ENCODE measurements at regions not wholly inside any gene's neighbourhood (a gene's known extent, or its start where the extent isn't known, plus 50 kb on each side); places are given as distances from the start of the nearest gene placed in this dataset.
A peak's percentile ranks its signal among the peaks of the same experiment; 100 is the strongest.

DNA sequence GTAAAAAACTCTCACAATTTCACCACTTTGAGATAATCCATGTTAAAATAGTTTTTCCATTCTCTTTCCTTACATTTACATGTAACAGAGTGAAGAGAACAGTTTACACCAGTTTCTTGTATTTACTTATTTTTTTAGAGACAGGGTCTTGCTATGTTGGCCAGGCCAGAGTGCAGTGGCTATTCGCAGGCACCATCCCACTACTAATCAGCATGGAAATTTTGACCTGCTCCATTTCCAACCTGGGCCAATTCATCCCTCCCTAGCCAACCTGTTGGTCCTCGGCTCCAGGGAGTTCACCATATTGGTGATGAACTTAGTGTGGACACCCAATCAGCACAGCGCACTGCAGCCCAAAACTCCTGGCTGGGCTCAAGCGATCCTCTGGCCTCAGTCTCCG lies 74.1 kb downstream of the LYZL2 start:
- WGBS, 2 donors = 89 to 98% methylated on average over 3 to 5 of the region's 5 CpGs
- no peak overlapping the region for H3K4me3 ChIP-seq
- no peaks in the 10 kb centered on the region for H3K9me3 ChIP-seq
- intact Hi-C loops (cut with DNase I; ENCODE audit: low total_unique reads) = no loop called here
- H3K27me3 ChIP-seq = no peaks in the 10 kb centered on the region
- TF ChIP-seq POLR2A (IDR thresholded peaks at IDR 0.05) = no peak
- TF ChIP-seq, protein P1, sequence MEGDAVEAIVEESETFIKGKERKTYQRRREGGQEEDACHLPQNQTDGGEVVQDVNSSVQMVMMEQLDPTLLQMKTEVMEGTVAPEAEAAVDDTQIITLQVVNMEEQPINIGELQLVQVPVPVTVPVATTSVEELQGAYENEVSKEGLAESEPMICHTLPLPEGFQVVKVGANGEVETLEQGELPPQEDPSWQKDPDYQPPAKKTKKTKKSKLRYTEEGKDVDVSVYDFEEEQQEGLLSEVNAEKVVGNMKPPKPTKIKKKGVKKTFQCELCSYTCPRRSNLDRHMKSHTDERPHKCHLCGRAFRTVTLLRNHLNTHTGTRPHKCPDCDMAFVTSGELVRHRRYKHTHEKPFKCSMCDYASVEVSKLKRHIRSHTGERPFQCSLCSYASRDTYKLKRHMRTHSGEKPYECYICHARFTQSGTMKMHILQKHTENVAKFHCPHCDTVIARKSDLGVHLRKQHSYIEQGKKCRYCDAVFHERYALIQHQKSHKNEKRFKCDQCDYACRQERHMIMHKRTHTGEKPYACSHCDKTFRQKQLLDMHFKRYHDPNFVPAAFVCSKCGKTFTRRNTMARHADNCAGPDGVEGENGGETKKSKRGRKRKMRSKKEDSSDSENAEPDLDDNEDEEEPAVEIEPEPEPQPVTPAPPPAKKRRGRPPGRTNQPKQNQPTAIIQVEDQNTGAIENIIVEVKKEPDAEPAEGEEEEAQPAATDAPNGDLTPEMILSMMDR (IDR thresholded peaks at IDR 0.05) = no peak
- H3K36me3 ChIP-seq (ENCODE audit: low read depth, missing control alignments) = no peaks in the 10 kb centered on the region
- no peak overlapping the region for H3K27ac ChIP-seq
- no peak for DNase-seq
- H3K4me1 ChIP-seq = peaks cover 22% of the 10 kb centered on the region

DNA sequence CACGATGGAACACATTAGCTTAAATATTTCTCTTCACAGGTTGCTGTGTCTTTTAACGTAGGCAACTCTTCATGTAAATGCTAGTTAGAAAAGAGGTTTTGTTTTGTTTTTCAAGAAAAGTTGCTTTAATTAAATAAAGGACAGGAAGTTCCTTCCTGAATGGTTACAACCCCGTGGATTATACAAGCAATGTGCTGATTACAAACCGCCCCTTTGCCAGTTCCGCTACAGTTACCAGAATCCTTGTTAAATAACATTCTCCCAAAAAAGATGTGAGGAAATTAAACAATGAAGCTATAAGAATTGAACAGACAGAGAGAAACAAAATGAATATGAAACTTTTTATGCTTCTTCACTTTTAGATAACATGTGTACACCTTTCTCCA lies 75.1 kb downstream of the LYZL2 start:
- Histone ChIP-seq H3K27ac (peak overlapping the region; percentile 84 to 92), H3K36me3 (ENCODE audit: low read depth, missing control alignments) (no peaks in the 10 kb centered on the region), H3K27me3 (no peaks in the 10 kb centered on the region), H3K4me3 (peak overlapping the region; percentile 9 to 14), H3K4me1 (peaks cover 22% of the 10 kb centered on the region), H3K9me3 (no peaks in the 10 kb centered on the region)
- intact Hi-C loops (cut with DNase I; ENCODE audit: low total_unique reads) = no loop called here
- peak; percentile 40 for DNase-seq
- no peak for TF ChIP-seq POLR2A (IDR thresholded peaks at IDR 0.05)
- TF ChIP-seq, protein P1 (IDR thresholded peaks at IDR 0.05) = no peak
- WGBS, 2 donors = 14 to 17% methylated on average over 5 of the region's 5 CpGs

DNA sequence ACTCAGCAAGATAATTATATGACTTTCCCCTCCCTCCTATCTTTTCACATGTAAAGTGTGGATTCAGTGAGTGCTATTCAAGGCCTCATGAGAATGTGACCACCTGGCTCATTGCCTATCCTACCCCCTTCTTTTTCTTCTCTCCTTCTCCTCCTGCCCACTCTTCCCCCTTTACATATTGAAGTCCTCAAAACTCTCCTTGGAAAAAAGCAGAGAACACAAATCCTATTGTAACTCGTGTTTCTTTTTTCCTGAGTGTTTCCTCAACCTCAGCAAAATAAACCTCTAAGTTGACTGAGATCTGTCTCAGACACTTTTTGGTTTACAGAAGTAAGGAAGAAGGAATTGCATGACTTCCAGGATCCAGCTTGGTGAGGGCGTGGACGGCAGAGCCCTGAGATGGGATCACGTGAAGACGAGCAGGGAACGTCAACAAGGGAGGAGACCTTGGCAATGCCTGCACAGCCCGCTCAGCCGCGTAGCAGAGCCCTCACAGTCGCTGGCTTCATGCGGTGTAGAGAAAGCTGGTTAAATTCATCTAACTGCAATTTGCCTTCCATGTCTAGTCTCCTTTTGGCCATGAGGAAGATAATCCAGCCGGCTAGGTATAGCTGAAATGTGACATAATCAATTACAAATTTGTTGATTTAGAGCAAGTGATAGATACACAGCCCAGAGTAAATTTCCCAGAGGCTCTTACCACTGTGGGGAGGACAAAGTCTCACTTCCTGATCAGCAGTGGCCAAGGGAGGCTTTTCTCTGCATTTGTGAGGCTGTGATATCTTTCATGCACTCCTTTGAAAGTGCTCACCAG lies 75.7 kb downstream of the LYZL2 start:
- peak; percentile 93 for DNase-seq
- Histone ChIP-seq H3K27ac (peak overlapping the region; percentile 84 to 92), H3K27me3 (no peaks in the 10 kb centered on the region), H3K36me3 (ENCODE audit: low read depth, missing control alignments) (no peaks in the 10 kb centered on the region), H3K9me3 (no peaks in the 10 kb centered on the region), H3K4me1 (peaks cover 22% of the 10 kb centered on the region), H3K4me3 (peak overlapping the region; percentile 9 to 14)
- intact Hi-C loops (cut with DNase I; ENCODE audit: low total_unique reads) = no loop called here
- WGBS, 2 donors = 0 to 15% methylated on average over 12 of the region's 12 CpGs
- TF ChIP-seq, protein P1 (IDR thresholded peaks at IDR 0.05) = no peak
- TF ChIP-seq POLR2A (IDR thresholded peaks at IDR 0.05) = no peak

DNA sequence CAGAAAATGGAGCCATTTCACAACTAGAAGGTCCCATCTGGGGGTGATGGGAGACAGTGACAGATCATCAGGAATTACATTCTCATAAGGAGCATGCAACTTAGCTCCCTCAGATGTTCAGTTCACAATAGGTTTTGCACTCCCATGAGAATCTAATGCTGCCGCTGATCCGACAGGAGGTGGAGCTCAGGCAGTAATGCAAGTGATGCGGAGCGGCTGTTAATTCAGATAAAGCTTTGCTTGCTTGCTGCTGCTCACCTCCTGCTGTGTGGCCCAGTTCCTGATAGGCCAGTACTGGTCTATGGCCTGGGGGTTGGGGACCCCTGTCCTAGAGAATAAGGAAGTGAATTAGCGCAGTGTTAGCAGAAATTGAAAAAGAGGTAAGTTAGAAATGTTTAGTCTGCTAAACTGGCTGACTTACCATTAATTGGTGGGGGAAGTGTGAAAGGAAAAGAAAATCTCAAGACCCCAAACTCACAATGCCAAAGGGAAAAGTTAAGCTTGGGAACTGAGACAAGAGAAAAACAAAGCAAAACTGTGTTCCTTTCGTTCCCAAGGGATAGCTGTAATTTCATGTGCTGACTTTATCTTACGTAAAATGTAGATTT lies 76.4 kb downstream of the LYZL2 start:
- Histone ChIP-seq H3K36me3 (ENCODE audit: low read depth, missing control alignments) (no peaks in the 10 kb centered on the region), H3K4me3 (no peak overlapping the region), H3K27me3 (no peaks in the 10 kb centered on the region), H3K9me3 (no peaks in the 10 kb centered on the region), H3K4me1 (peaks cover 22% of the 10 kb centered on the region), H3K27ac (peak overlapping the region; percentile 84 to 92)
- no peak for TF ChIP-seq POLR2A (IDR thresholded peaks at IDR 0.05)
- TF ChIP-seq, protein P1 (IDR thresholded peaks at IDR 0.05) = no peak
- peak; percentile 26 for DNase-seq
- 39 to 56% methylated on average over 7 of the region's 7 CpGs for WGBS, 2 donors
- intact Hi-C loops (cut with DNase I; ENCODE audit: low total_unique reads) = no loop called here

All from testis (tissue), 2 donors.